ENCODE measurements at regions not wholly inside any gene's neighbourhood (a gene's known extent, or its start where the extent isn't known, plus 50 kb on each side); places are given as distances from the start of the nearest gene placed in this dataset.

- TF ChIP-seq CTCF (IDR thresholded peaks at IDR 0.05) (no peak), SIN3A (IDR thresholded peaks at IDR 0.05; ENCODE audit: borderline replicate concordance, insufficient read depth, low read depth, low read length) (no peak)
- CTCF ChIA-PET = interaction anchor here (0.7 kb wide), 1 partner anchor 770 kb away, joined by 9 read pairs; no protein-coding TSS in a partner anchor
- H3K27me3 ChIP-seq (ENCODE audit: control insufficient read depth, insufficient read depth, low read length) = peaks cover 16% of the 10 kb centered on the region
- no peaks in the 10 kb centered on the region for H3K36me3 ChIP-seq (ENCODE audit: control insufficient read depth, insufficient read depth, low read length)
- POLR2A ChIA-PET = no interaction called here
- no peak for DNase-seq (ENCODE audit: low read depth, low spot score)
- no peak overlapping the region for H3K27ac ChIP-seq (ENCODE audit: low read length)
- H3K9me3 ChIP-seq (ENCODE audit: control insufficient read depth, insufficient read depth, low read depth, low read length) = no peaks in the 10 kb centered on the region
- H3K4me3 ChIP-seq (ENCODE audit: low read depth in 2 of 2, low read length in 2 of 2) = no peak overlapping the region
- no peak for ATAC-seq
- intact Hi-C loops (cut with micrococcal nuclease; ENCODE audit: unreplicated experiment) = no loop called here
- peaks cover 10% of the 10 kb centered on the region; the same call in 1 of the 2 replicates for H3K4me1 ChIP-seq (ENCODE audit: control insufficient read depth, insufficient read depth, low read length)
- no TSS peak for BruUV-seq (replicated peaks)
- in situ Hi-C loops (cut with HindIII; ENCODE audit: low pct_unique_long_range_greater_than_20kb, low sequenced_read_pairs) = no loop called here
Observed at GRCh38 chr6:166006900-166007301, 160.8 kb downstream of the TBXT start.

GRCh38 chr6:166005944-166006899 lies 161.4 kb downstream of the TBXT start:
- BruUV-seq (replicated peaks) = no TSS peak
- no peak overlapping the region for H3K27ac ChIP-seq (ENCODE audit: low read length)
- CTCF ChIA-PET = no interaction called here

More at GRCh38 chr6:166005944-166006899, 161.4 kb downstream of the TBXT start:
- peaks cover 10% of the 10 kb centered on the region; the same call in 1 of the 2 replicates for H3K4me1 ChIP-seq (ENCODE audit: control insufficient read depth, insufficient read depth, low read length)
- H3K36me3 ChIP-seq (ENCODE audit: control insufficient read depth, insufficient read depth, low read length) = no peaks in the 10 kb centered on the region
- H3K9me3 ChIP-seq (ENCODE audit: control insufficient read depth, insufficient read depth, low read depth, low read length) = no peaks in the 10 kb centered on the region
- DNase-seq (ENCODE audit: low read depth, low spot score) (no peak), ATAC-seq (peak; percentile 46; the same call in 1 of the 2 replicates)
- in situ Hi-C loops (cut with HindIII; ENCODE audit: low pct_unique_long_range_greater_than_20kb, low sequenced_read_pairs) (no loop called here), intact Hi-C loops (cut with micrococcal nuclease; ENCODE audit: unreplicated experiment) (no loop called here)
- no peak overlapping the region for H3K4me3 ChIP-seq (ENCODE audit: low read depth in 2 of 2, low read length in 2 of 2)
- POLR2A ChIA-PET = no interaction called here
- TF ChIP-seq SIN3A (IDR thresholded peaks at IDR 0.05; ENCODE audit: borderline replicate concordance, insufficient read depth, low read depth, low read length) = no peak
- TF ChIP-seq TCF7L2 (IDR thresholded peaks at IDR 0.05; ENCODE audit: low read depth, low read length) = no peak
- no peak for TF ChIP-seq REST (IDR thresholded peaks at IDR 0.05; ENCODE audit: insufficient read depth in 1 of 2, low read depth in 2 of 2, low read length in 1 of 2)
- no peak for TF ChIP-seq POLR2AphosphoS5 (IDR thresholded peaks at IDR 0.05; ENCODE audit: low read depth, low read length)
- TF ChIP-seq CTCF (IDR thresholded peaks at IDR 0.05) = no peak
- peaks cover 16% of the 10 kb centered on the region for H3K27me3 ChIP-seq (ENCODE audit: control insufficient read depth, insufficient read depth, low read length)

Measured in Panc1 (cell line).